ENCODE measurements at regions not wholly inside any gene's neighbourhood (a gene's known extent, or its start where the extent isn't known, plus 50 kb on each side); places are given as distances from the start of the nearest gene placed in this dataset.

GRCh38 chr5:96595300-96596090 is 66.7 kb upstream of the CAST start:
- DNase-seq: peak in 1 of 5 donors; percentile 23

DNA sequence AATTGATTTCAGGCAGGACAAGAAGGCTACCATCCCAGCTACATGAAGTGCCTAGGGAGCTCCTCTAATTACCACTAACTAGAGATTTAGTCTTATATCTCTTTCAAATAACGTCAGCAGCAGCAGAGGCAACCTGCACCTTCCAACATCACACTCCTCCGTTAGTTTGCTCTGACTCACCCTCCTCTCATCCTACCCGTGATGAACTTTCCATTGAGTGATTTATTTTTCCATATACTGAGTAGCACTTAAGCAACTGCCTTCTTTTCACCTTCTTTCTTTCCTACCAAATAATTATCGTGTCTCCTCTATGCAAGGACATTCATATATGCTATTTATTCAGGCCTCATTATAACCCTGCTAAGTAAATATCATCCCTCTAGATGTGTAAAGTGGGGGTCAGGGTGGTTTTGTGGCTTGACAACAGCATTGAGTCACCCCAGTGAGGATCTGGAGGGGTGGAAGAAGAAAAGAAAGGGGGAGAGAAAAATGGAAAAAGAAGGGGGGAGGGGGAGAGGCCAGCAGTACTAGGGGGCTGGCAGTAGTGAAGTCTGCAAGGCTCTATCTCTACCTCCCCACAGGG is 64.6 kb upstream of the CAST start:
- DNase-seq: no peak

GRCh38 chr5:96601200-96601599 is 61.0 kb upstream of the CAST start:
- DNase-seq: no peak

- DNase-seq: peak in 4 of 5 donors; percentile 14 to 63 (median 51)
These were observed 60.4 kb upstream of the CAST start for GRCh38 chr5:96601715-96602244.

DNA sequence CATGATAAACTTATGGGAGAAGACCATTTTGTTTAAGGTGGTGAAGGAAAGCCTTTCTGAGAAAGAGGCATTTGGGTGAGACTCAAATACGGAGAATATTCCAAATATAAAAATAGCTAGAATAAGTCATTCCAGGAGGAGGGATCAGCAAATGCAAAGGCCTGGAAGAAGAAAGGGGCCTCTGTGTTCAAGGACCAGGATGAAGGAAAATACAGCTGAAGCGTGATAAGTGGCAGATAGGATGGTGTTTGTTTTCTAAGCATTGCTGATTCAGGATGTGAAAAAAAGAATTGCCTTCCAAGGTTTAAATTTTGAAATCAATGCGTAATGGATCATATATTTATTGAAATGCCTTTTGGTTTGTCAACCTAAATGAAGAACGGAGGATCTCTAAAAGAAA is 59.4 kb upstream of the CAST start:
- DNase-seq: no peak

- DNase-seq: no peak
These were observed 56.9 kb upstream of the CAST start for GRCh38 chr5:96605144-96605837.

GRCh38 chr5:96609369-96609768 is 52.8 kb upstream of the CAST start:
- no peak for DNase-seq

DNA sequence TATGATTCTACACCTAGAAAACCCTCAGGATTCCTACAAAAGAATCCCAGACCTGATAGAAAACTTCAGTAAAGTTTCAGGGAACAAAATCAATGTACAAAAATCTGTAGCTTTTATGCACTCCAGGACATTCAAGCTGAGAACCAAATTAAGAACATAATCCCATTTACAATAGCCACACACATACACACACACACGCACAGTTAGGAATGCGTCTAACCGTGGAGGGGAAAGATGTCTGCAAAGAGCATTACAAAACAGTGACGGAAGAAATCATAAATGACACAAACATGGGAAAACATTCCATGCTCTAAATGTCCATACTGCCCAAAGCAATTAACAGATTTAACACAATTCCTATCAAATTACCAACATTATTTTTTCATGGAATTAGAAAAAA is 51.4 kb upstream of the CAST start:
- no peak for DNase-seq

GRCh38 chr5:96611946-96612345 is 50.2 kb upstream of the CAST start:
- DNase-seq: no peak

All from T-helper 1 cell (primary cell).